Stomach (tissue), 4 donors: ENCODE measurements at regions not wholly inside any gene's neighbourhood (a gene's known extent, or its start where the extent isn't known, plus 50 kb on each side); places are given as distances from the start of the nearest gene placed in this dataset.

ENCODE experiments used
- EP300 ChIP-seq: sonication (generic); formaldehyde crosslinking; IDR thresholded peaks from one replicate; pipeline ENCODE4 v1.6.1; 2017; ENCODE audit warnings: antibody characterized with exemption
- POLR2AphosphoS5 ChIP-seq, 3 donors: sonication (generic); formaldehyde crosslinking; IDR thresholded peaks; one replicate each; pipeline ENCODE4 v1.6.1; 2016; ENCODE audit warnings: antibody characterized with exemption in 3 of 3
- TF ChIP-seq, protein P1 (sequence below), 7 experiments: fragments of 450-650 bp in 4 of 7; fragments of 200-600 bp in 3 of 7; sonication (generic) in 3 of 7; IDR thresholded peaks; one replicate each; pipeline ENCODE4 v1.5.1; 2016 to 2019; ENCODE audit warnings: antibody characterized with exemption in 7 of 7, control low read depth in 2 of 7, mild to moderate bottlenecking in 1 of 7

- TF ChIP-seq, protein P1, sequence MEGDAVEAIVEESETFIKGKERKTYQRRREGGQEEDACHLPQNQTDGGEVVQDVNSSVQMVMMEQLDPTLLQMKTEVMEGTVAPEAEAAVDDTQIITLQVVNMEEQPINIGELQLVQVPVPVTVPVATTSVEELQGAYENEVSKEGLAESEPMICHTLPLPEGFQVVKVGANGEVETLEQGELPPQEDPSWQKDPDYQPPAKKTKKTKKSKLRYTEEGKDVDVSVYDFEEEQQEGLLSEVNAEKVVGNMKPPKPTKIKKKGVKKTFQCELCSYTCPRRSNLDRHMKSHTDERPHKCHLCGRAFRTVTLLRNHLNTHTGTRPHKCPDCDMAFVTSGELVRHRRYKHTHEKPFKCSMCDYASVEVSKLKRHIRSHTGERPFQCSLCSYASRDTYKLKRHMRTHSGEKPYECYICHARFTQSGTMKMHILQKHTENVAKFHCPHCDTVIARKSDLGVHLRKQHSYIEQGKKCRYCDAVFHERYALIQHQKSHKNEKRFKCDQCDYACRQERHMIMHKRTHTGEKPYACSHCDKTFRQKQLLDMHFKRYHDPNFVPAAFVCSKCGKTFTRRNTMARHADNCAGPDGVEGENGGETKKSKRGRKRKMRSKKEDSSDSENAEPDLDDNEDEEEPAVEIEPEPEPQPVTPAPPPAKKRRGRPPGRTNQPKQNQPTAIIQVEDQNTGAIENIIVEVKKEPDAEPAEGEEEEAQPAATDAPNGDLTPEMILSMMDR (IDR thresholded peaks at IDR 0.05): no peak
- TF ChIP-seq EP300: no peak
- TF ChIP-seq POLR2AphosphoS5 (IDR thresholded peaks at IDR 0.05): no peak
Measured at GRCh38 chr6:167764215-167764614, 62.5 kb upstream of the AFDN start.
